Sciatic nerve (tissue), 2 donors: ENCODE measurements at regions not wholly inside any gene's neighbourhood (a gene's known extent, or its start where the extent isn't known, plus 50 kb on each side); places are given as distances from the start of the nearest gene placed in this dataset.

Experiments used
- ATAC-seq: fragments of 200-7000 bp; cut with Tn5 transposase; one replicate; pipeline ENCODE4 v1.9.1; 2020; ENCODE audit warnings: mild to moderate bottlenecking, moderate library complexity
- DNase-seq: peaks from one replicate; pipeline ENCODE4 v3.0.0-alpha.2; 2020; ENCODE audit warnings: low spot score
- intact Hi-C: fragments of 100-400 bp; cut with DNase I; formaldehyde crosslinking; loops from one replicate; pipeline ENCODE4 v1.14.2; 2022
- donor health status: DM: no; HTN: no; CAD: no.
- donor health status: DM: no; HTN: no; CAD: no.

DNA sequence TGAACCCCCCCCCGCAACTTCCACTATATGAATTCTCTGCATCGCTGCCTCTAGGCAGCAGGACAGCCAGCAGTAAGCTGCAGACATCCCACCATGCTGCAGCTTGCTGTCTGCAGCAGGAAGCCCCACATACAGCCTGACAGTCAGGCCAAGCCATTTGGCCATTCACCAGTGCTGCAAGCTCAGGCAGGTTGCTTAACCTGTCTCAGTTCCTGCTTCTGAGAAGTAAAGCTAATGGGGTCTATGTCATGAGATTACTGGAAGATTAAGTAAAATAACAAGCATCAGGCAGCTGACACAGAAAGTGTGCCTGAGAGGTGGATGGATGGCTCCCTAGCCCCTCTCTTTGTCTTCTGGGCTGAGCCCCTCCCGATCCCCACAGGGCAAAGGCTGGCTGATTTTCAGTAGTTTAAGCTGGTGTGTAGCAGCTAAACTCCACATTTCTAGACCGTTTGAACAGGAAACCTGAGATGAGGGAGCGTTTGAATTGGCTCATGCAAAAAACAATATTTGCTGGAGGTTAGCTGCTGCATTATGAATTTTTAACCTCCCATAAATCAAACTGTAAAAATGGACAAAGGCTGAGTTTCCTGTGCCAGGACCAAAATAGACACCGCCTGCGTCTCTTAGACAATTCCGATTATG, 193.8 kb upstream of the ARL4C start:
- ATAC-seq (peak; percentile 23), DNase-seq (no peak)
- intact Hi-C loops: no loop called here

DNA sequence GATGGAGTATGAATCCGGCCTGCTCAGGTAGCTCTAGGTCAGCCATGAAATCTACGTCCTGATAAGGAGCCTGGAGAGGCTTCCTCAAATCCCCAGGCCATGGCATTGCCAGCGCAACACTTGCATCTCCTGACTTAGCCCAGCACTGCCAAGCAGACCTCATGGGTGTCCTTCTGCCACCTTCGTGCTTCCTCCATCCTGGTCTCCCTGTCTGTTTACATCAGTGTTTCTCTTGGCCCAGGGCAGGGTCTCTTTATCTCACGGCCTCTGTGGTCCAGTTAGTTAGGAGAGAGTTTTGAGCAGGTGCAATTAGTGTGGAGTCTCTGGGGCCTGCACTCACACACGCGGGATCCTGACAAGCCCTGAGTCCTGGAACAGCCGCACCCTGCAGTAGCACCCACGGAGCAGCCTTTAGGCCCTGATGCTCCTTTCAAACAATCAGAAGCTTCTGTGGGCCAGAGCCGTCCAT, 193.1 kb upstream of the ARL4C start:
- ATAC-seq (no peak), DNase-seq (no peak)
- intact Hi-C loops: no loop called here

- no peak for ATAC-seq
- no peak for DNase-seq
- intact Hi-C loops: no loop called here
Measured at GRCh38 chr2:234687718-234688475, 191.0 kb upstream of the ARL4C start.

DNA sequence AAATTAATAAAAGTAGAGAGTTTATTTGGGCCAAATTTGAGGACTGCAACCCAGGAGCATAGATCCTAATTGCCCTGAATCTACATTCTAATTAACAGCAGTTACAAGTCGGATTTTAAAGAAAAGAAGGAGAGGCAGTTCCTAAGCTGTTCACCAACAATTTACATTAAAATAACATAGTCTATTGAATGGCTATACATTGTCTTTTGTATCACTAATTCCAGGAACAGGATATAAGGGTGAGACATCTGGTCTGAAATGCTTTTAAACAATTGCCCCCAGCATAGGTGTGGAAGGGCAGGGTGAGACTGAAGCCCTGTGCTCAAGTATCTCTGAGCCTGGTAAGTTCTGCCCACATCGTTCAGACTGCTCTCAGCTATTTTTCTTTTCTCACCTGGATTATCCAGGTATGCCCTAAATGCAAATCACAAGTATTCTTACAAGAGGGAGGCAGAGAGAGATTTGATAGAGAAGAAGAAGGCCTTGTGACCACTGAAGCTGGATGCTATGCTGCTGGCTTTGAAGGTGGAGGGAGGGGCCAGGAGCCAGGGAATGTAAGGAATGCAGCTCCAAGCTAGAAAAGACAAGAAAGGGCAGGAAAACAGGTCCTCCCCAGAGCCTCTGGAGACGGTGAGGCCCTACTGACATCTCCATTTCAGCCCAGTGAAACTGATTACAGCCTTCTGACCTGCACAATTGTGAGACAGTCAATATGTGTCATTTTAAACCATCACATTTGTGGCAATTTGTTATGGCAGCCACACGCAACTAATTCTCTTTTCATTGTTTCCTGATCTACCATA, 189.4 kb upstream of the ARL4C start:
- ATAC-seq (no peak), DNase-seq (no peak)
- intact Hi-C loops: no loop called here

DNA sequence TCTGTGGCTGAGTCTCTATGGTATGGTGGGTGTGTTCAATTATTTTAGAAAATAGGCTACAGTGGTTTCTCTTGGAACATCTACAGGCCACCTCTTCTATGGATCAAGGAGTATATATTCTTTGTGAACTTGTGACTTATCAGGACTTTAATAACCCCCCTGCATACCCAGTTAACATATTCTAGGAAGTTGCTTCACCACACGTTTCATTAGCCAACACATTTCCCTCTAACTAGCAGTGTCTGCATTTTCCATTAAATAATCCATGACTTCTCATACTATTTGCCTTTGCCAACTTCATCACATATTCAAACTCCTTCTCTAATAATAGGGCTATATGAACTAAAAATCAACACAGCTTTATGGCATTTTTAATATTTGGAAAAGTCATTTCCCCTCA, 187.6 kb upstream of the ARL4C start:
- DNase-seq (no peak), ATAC-seq (no peak)
- intact Hi-C loops: no loop called here

DNA sequence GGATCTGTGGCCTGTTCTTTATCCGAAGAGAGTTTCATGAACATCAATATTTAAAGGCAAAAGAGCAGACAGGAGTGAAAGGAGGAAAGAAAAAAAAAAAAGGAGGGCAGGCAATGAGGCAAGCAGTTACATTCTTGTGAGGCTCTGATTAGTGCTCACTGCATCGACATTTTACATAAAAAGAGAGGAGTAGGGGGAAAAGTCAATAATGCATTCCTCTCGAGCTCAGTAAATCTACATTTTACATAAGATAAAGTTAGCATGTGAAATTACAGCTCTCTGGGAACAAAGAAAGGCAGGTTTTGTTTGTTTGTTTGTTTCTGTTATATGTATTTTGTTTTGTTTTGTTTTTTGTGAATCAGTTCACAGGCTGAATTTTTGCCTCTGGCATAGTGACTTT, 187.1 kb upstream of the ARL4C start:
- ATAC-seq (no peak), DNase-seq (no peak)
- intact Hi-C loops: no loop called here

GRCh38 chr2:234682492-234683228, 185.8 kb upstream of the ARL4C start:
- intact Hi-C loops: no loop called here
- DNase-seq (no peak), ATAC-seq (no peak)

DNA sequence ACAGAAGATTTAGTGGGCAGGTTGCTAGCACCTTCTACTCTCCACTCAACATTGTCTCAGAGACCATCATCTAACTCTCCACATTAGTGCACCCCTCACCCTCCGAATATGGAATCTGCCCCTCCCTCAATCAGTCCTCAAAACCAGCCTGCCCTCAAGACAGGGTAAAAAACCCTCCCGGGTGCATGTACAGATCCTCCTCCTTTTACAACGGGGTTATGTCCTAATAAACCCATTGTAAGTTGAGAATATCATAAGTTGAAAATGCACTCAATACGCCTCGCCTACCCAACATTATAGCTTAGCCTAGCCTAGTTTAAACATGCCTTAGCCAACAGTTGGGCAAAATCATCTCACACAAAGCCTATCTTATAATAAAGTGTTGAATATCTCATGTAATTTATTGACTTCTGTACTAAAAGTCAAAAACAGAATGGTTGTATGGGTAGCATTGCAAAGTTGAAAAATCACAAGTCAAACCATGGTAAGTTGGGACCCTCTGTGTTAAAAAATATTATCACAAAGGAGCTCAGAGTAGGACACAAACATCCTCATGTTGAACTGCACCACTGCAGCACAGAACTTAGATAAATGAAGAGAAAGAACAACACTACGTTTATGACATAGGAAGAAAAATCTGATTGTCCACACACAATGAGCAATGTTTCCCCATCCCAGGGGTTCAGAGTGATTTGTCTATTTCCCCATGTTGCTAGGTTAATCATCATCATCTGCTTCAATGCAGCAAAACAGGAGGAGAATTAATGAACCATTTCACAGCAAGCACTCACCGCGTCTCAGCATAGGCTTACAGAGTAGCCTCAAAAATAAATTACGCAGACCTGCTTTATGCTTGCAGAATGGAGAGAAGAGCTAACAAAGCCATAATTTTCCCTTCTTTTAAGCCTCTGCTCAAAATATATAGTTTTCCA, 184.1 kb upstream of the ARL4C start:
- ATAC-seq (no peak), DNase-seq (no peak)
- intact Hi-C loops: no loop called here

- peak; percentile 78 for DNase-seq
- intact Hi-C loops: no loop called here
- peak; percentile 94 for ATAC-seq
Measured at GRCh38 chr2:234679741-234680687, 183.1 kb upstream of the ARL4C start.

DNA sequence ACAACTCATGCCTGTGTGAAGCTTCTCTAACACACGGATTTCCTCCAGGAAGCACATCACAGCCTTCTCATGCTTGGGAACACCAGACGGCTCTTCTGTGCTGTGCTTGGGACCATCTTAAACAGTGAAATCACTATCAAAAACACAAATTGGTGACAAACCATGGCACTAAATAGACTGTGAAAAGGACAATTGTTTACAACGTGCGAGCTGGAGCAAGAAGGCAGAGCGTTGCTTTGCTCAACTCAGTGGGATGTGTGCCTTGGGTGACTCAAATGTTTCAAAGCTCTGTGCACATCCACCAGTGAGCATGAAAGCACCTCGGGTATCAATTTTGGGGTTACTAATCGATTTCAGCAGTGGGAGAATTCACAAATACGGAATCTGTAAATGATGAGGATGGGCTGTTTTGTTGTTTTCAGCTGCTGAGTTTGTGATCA, 182.4 kb upstream of the ARL4C start:
- DNase-seq (no peak), ATAC-seq (peak; percentile 63)
- intact Hi-C loops: no loop called here

DNA sequence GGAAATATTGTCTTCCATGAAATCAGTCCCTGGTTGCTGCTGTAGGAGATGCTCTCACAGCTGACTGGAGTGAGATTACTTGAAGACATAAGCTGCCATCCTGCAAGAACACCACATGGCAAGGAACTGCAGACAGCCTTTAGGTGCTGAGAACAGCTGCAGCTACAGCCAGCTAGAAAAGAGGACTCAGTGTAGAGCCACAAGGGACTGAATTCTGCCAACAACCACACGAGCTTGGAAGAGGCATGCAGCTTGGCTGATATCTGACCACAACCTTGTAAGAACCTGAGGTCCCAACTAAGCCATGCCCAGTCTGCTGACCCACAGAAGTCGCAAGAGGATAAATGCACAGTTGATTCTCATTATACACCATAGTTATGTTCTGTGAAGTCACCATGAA, 181.8 kb upstream of the ARL4C start:
- no peak for DNase-seq
- intact Hi-C loops: no loop called here
- ATAC-seq: peak; percentile 81

GRCh38 chr2:234677758-234678538, 181.1 kb upstream of the ARL4C start:
- DNase-seq (no peak), ATAC-seq (no peak)
- intact Hi-C loops: no loop called here

GRCh38 chr2:234676783-234677450, 180.0 kb upstream of the ARL4C start:
- no peak for ATAC-seq
- DNase-seq: no peak
- intact Hi-C loops: no loop called here

- DNase-seq: no peak
- intact Hi-C loops: no loop called here
- no peak for ATAC-seq
Measured at GRCh38 chr2:234676109-234676782, 179.4 kb upstream of the ARL4C start.

DNA sequence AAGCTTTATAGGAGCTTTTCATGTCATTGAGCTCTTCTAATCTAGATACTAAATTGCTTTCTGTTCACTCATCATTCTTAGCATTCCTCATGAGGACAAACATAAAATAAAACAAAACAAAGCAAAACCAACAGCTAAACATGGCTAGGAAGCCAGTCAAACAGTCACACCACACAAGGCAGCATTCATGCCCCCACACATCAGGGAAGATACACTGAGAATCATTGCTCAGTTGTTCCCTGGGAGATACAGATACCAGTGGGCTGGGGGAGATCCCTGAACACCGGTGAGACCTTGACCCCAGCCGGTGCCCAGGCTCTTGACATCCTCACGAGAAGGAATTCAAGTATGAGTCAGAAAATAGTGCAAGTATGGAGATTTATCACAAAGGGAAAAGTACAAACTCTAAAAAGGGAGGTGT, 177.9 kb upstream of the ARL4C start:
- intact Hi-C loops: no loop called here
- ATAC-seq (no peak), DNase-seq (no peak)
